VCaP (cell line): ENCODE measurements at regions not wholly inside any gene's neighbourhood (a gene's known extent, or its start where the extent isn't known, plus 50 kb on each side); places are given as distances from the start of the nearest gene placed in this dataset.

Source experiments
- H3K27ac ChIP-seq: fragments of 450-650 bp; 2 replicates; pipeline ENCODE4 v1.5.1; 2017
- CTCF ChIP-seq: fragments of 450-650 bp; conservative IDR thresholded peaks from 2 replicates; pipeline ENCODE4 v1.5.1; 2017; ENCODE audit warnings: mild to moderate bottlenecking, moderate library complexity

DNA sequence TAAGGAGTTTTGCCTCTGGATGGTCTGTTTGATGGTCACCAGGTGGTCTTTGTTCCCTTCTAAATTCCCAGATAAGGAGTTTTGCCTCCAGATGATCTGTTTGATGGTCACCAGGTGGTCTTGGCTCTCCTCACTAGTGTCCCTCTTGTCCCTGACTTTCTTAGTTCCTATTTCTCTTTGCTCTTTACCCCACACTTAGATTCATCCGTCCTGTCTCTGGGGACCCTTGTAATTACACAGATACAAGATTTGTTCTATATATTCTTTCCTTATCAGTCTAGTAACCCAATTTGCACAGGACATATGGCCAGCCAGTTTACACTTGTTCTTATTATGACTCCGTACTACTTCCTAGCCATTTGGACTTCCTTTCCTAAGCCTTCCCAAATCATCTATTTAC lies 84.0 kb upstream of the B3GAT2 start:
- TF ChIP-seq CTCF, result no peak
- no peak overlapping the region for H3K27ac ChIP-seq

- TF ChIP-seq CTCF, result no peak
Measured at GRCh38 chr6:71043902-71044301, 87.0 kb upstream of the B3GAT2 start.

GRCh38 chr6:71044753-71045152 lies 87.9 kb upstream of the B3GAT2 start:
- TF ChIP-seq CTCF, result no peak
- no peak overlapping the region for H3K27ac ChIP-seq

More at GRCh38 chr6:71043902-71044301, 87.0 kb upstream of the B3GAT2 start:
- no peak overlapping the region for H3K27ac ChIP-seq

DNA sequence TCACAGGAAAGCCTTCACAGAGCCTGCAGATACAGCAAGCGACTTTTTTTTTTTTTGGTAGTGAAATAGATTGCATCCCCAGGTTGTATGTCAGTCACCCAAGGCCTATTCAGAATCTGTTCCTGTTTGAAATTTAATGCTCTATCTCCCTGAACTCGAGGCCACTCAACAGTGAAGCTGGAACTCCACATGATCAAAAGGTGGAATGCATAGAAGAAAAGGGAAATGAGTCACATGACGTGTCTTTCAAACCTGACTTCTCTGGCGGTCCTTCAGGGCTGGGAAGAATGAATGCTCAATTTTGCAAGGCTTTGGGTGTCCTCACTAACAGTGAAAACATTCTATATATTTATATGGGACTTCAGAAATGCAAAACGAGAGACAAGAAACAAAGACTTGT lies 88.4 kb upstream of the B3GAT2 start:
- TF ChIP-seq CTCF, result no peak
- no peak overlapping the region for H3K27ac ChIP-seq

DNA sequence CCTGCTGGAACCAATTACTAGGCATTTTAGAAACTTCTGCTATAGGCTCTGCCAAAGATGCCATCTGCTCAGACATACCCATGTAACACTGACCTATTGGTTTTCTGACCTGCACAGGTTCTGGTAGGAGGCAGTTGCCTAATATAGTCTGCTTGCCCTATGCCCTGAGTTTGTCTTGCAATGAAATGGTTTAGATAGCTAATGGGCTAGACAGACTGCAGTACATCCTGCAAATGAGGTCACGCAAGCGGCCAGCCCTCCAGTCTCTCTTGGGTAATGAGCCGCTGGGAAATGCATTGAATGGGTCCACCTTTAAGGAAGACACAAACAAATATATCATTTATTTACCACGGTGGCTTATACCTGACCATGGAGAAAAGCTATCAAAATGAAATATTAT lies 90.6 kb upstream of the B3GAT2 start:
- no peak overlapping the region for H3K27ac ChIP-seq
- no peak for TF ChIP-seq CTCF

- no peak for TF ChIP-seq CTCF
- no peak overlapping the region for H3K27ac ChIP-seq
Measured at GRCh38 chr6:71048320-71049164, 91.7 kb upstream of the B3GAT2 start.

DNA sequence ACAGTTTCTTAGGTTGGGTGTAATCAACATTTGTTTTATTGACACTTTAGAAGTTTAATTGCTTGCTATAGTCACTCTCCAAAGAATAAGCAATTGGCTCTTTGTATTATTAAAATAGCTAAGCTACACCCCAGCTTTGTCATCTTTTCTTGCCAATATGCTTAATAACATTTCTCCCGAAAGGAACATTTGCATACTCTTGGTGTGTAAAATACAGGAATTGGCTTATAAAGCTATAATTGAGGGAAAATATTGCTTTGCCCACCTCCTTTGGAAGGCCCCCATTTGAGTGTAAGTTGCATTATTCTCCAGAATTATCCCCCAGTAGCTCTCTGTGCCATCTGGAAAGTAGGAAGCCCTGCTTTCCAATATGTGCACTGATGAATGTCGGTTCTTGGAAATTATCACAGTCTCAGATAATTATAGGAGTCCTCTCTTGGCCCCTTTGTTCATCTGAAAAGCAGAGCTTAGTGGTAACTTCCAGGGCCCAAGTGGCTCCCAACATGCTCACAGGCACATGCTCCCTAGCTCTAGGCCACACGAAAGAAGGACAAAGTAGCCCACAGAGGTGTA lies 92.4 kb upstream of the B3GAT2 start:
- H3K27ac ChIP-seq, result no peak overlapping the region
- TF ChIP-seq CTCF, result no peak
